NCI-H2171 treated with DMSO at 0.1 percent for 48 hours (cell line): ENCODE measurements at regions not wholly inside any gene's neighbourhood (a gene's known extent, or its start where the extent isn't known, plus 50 kb on each side); places are given as distances from the start of the nearest gene placed in this dataset.
A peak's percentile ranks its signal among the peaks of the same experiment; 100 is the strongest.
"Not testable (repeated sequence)": the region's sequence is repeated elsewhere in the genome, so short reads cannot be mapped to it uniquely, and the experiment has no call there.

ENCODE experiments used
- DNase-seq: peaks from one replicate; lab custom pipeline; 2025; lab: John Stamatoyannopoulos, UW

DNA sequence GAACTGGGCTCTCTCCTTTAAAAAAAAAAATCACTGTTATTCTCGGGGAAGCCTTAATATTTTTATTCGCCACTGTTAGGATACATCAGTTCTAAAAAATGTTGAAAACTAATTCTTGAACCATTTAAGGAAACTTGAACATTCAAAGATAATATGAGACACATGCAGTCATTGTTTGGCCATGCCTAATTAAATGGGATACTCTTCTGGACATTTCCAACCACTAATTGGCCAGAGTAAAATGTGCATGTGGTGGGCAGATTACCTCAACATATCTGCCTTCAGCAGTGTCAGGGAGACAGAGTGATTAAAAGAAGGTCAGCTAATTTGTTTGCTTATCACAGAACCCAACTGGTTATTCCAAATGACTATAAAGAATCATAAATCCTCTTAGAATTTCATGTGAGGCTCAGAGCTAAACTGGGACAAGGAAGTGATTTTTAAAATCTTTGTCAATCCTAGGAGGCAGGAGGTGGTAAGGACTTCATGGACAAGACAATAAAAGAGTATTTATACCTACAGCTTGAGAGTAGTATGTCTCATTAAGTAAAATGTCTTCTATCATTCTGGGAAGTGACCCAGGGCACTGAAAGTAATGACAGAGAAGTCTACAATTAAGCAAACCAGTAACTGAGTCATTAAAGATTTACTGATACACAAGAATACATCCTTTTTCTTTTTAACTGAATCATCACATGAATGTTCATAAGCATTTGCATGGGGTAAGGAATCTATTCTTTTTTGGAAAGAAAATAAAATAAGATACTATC, 242.9 kb upstream of the TRPM3 start:
- DNase-seq: no peak

DNA sequence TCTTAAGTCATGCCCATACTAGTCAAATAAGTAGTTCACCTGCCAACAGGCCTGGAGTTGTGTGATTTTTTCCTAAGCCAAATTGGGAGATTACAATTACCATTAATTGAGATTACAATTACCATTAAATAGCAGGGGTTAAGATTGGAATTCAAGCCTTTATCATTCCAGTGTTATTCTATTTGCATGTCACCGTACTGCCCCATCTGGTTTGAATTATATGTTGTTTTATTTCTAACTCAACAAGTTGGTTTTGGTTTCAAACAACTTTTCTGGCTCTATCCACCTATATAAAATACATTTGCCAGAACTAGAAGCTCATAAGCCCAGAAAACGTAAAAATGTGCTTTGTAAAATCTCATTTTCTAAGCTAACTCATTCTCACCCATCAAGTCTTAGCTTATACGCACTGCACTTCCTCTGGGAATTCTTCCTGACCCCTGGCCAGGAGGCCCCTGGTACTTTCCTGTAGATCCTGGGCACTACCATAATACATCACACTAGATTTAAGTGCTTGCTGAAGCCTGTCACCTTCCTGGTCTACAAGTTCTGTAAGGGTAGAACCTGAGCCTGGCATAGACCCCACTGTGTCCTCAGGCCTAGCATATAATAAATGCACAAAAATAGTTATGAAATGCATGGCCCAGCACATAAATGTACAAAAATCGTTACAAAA, 242.0 kb upstream of the TRPM3 start:
- DNase-seq: no peak

- DNase-seq: no peak
Observed at GRCh38 chr9:71361357-71361756, 239.9 kb upstream of the TRPM3 start.

DNA sequence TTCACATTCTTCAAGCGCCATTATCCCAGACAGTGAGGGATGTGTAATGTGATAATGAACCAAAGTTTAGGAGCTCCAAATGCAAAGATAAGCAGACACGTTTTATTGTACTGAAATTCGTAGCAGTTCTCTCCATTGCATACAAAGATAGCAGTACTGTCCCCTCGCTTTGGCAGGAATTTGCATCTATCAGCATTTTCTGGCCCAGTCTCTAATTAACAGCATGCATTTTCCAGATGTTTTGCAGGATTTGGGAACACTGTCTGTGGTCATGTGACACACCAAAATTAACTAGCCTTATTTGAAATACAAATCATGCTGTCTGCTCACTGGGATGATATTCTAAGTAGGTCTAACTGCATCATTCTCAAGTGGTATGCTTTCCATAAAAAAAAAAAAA, 235.9 kb upstream of the TRPM3 start:
- DNase-seq: no peak

DNA sequence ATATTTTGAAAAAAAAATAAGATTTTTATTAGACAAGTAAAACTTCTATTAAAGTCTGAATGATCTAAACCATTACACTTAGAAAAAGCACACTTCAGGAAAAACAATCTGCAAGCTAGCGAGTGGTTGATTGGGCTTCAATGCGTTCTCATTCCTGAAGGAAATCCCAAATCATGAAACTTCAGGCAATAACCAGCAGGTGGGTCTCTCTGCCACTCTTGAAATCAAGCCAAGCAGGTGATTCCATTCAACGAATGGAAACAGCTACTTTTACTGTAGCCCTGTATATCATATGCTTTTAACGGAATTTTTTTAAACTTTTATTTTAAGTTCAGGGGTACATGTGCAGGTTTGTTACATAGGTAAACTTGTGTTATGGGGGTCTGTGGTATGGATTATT, 234.5 kb upstream of the TRPM3 start:
- DNase-seq: no peak

DNA sequence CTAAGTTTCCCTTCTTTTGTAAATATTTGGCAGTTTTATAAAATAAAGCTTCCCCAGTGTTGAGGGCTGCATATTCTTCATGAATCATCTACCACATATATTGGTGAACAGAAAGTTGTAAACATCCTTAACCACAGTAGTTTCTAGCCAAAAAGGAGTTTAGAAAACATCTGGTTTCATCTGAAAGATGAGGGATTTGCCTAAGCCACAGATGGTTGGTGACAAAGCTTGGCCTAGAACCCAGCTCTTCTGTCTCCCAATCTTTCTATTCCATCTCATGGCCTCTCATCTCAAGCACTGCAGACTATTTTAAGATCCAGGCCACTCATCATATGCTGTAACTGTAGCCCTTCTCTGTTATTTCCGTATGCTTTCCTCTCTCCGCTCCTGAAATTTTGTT, 232.3 kb upstream of the TRPM3 start:
- no peak for DNase-seq

DNA sequence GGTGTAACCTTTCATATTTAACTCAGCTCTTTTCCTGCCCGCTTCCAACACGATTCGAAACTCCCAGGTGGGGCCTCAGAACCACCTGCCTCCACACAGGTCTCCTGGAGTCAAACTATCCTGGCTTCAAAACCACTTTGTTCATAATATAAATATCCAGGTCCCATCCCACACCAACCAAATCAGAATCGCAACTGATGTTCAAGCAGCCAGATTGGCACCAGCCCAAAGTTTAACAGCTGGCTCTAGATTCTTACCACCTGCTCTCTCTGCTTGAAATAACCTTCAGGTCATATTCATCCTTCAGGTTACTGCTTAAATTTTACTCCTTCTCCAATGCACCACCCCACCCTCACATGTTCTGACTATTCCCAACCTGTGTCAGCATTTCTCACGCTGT, 231.4 kb upstream of the TRPM3 start:
- peak; percentile 74 for DNase-seq

DNA sequence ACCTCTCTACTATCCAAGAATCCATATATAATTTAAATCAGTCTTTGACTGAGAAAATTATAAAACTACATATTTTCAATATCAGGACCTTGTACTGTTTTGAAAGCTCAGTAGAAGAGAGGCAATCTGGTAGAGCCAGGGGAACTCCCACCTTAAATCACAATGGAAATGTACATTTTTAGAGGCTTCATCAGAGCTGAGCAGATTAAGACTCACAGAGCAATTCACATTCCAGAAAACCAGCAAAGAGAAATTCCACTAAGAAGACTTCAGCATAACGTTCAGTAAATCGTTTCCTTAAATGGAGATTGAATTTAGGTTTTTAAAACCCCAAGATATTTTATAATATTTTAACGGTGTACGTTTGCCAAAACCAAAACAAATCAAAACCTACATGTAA, 227.8 kb upstream of the TRPM3 start:
- DNase-seq: no peak

DNA sequence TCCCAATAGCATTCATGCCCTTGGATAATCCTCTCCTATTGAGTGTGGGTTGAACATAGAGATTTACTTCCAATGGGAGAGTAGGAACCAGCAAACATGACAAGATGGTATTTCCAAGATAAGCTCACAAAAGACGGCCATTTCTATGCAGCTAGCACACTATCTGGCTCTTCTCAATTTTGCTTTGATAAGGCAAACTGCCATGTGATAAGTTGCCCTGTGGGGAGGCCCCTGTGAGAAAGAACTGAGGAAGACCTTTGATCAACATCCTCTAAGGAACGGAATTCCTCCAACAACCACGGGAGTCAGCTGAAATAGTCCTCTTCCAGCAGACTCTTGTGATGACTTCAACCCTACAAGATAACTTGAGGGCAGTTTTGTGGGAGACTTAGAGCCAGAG, 211.9 kb upstream of the TRPM3 start:
- no peak for DNase-seq

- no peak for DNase-seq
Observed at GRCh38 chr9:71331603-71332002, 210.2 kb upstream of the TRPM3 start.

- DNase-seq: no peak
Observed at GRCh38 chr9:71329873-71330272, 208.5 kb upstream of the TRPM3 start.

- no peak for DNase-seq
Observed at GRCh38 chr9:71326360-71326759, 204.9 kb upstream of the TRPM3 start.

DNA sequence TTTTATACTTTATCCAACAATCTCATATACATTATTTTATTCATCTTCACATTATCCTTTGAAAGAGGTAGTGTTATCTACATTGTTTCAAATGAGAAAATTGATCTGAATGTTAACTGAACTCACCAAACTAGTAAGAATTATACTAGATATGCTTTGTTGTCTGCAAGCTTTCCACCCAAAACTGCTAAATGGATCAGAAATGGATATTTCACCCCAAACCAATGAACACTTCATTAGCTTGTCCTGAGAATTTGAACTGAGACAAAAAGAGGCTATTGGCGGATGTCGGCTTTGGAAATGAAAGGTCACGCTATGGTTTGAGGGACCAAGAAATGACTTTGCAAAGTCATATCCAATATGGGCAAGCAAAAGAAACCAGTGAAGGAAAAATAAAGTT, 201.9 kb upstream of the TRPM3 start:
- no peak for DNase-seq

DNA sequence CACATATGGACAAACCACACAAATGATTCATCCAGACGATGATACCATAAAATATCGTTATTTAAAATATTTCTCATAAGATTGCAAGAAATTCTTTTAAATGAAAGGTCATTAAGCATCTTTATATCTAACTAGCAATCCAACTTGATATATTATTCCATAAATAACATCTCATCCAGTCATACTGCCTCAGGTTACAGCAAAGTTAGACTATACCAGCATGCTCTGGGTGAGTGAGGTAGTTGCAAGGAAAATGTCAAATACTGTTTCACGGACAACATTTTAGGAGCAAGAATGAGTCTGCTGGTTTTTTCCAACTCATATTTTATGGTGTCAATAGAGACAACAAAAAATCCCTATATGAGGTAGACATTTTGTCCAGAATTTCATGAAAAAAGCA, 200.9 kb upstream of the TRPM3 start:
- DNase-seq: no peak

DNA sequence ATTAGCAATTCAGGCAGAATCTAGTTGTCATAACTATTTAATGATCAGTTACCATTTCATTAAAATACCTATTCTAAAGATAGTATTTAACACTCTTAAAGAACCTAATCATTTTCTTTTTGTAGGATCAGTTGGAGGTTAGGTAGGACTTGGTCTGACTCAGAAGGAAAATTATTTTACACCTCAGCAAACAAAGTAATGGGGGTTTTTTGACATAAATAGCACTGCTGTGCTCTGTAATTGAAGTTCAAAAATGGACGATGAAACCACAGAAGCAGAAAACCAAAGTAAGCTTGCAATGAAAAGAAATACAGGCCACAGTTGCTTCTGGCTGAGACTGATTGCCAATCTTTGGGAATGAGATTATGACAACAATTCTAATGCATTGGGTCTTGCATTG, 187.0 kb upstream of the TRPM3 start:
- DNase-seq: no peak

DNA sequence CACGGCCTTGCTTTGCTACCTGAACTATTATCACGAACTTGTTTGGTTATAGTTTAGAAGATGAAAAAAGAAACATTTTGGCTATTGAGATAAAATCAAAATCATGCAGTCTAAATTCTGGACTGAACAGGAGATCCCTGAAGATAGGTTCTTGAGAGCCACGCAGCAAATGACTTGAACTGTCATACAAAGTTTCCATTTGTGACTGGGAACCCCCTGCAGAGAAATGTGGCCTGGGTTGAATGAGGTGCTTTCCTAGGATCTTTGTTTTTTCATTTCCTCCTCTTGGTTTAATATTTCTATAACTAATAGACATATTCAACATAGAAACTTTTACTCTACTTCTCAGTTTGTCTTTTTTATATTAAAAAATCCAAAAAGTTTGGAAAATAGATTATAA, 184.7 kb upstream of the TRPM3 start:
- DNase-seq: no peak

- no peak for DNase-seq
Observed at GRCh38 chr9:71303351-71303750, 181.9 kb upstream of the TRPM3 start.

DNA sequence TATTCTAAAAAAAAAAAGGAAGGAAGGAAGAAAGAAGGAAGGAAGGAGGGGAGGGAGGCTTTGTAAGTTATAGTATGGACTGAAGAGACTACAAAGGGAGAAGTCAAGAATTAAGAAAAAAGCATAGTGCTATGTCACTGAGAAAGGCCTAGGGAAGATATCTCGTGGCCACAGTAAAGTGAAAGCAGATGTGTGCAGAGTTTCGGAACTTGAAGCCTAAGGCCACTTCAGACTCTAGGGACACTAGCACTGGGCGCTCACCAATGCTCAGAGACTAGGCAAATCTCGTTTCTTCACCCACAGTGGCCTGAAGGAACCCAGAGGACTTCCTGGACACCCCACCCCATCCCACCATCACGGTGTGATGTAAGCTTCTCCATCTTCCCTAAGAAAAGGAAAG, 181.4 kb upstream of the TRPM3 start:
- no peak for DNase-seq

GRCh38 chr9:71295928-71296327, 174.5 kb upstream of the TRPM3 start:
- DNase-seq: no peak

GRCh38 chr9:71286146-71286545, 164.7 kb upstream of the TRPM3 start:
- DNase-seq: no peak

- peak; percentile 69 for DNase-seq
Observed at GRCh38 chr9:71285191-71285656, 163.8 kb upstream of the TRPM3 start.

GRCh38 chr9:71282116-71282515, 160.7 kb upstream of the TRPM3 start:
- DNase-seq: not testable (repeated sequence)

GRCh38 chr9:71279151-71279739, 157.8 kb upstream of the TRPM3 start:
- DNase-seq: no peak
